GM18498 (cell line): ENCODE measurements at regions not wholly inside any gene's neighbourhood (a gene's known extent, or its start where the extent isn't known, plus 50 kb on each side); places are given as distances from the start of the nearest gene placed in this dataset.
"Not testable (repeated sequence)": the region's sequence is repeated elsewhere in the genome, so short reads cannot be mapped to it uniquely, and the experiment has no call there.

ENCODE experiments used
- ATAC-seq: cut with Tn5 transposase; IDR thresholded peaks from one replicate; pipeline ENCODE4 v1.9.1; 2021; ENCODE audit warnings: mild to moderate bottlenecking, moderate library complexity; ENCODE audit not compliant: unreplicated experiment

- ATAC-seq = no peak
Observed at GRCh38 chr12:97977870-97978405, 515.3 kb downstream of the RMST start.

GRCh38 chr12:97982684-97983083, 520.1 kb downstream of the RMST start:
- no peak for ATAC-seq

- ATAC-seq = no peak
Observed at GRCh38 chr12:97983796-97984195, 521.2 kb downstream of the RMST start.

- ATAC-seq = no peak
Observed at GRCh38 chr12:97984436-97984835, 521.8 kb downstream of the RMST start.

- ATAC-seq = no peak
Observed at GRCh38 chr12:97984974-97985580, 522.5 kb downstream of the RMST start.

- no peak for ATAC-seq
Observed at GRCh38 chr12:97985834-97986233, 523.2 kb downstream of the RMST start.

- ATAC-seq = not testable (repeated sequence)
Observed at GRCh38 chr12:97988588-97988987, 526.0 kb downstream of the RMST start.

GRCh38 chr12:97989366-97989940, 525.9 kb upstream of the TMPO start:
- ATAC-seq = no peak

GRCh38 chr12:97994746-97995484, 520.5 kb upstream of the TMPO start:
- ATAC-seq = no peak

GRCh38 chr12:97995559-97995958, 519.8 kb upstream of the TMPO start:
- no peak for ATAC-seq

GRCh38 chr12:98001430-98001829, 514.0 kb upstream of the TMPO start:
- no peak for ATAC-seq

- peak; percentile 74 for ATAC-seq
Observed at GRCh38 chr12:98002887-98003493, 512.4 kb upstream of the TMPO start.

- no peak for ATAC-seq
Observed at GRCh38 chr12:98007963-98008362, 507.4 kb upstream of the TMPO start.

GRCh38 chr12:98013560-98013959, 501.8 kb upstream of the TMPO start:
- no peak for ATAC-seq

- no peak for ATAC-seq
Observed at GRCh38 chr12:98018836-98019235, 496.6 kb upstream of the TMPO start.

GRCh38 chr12:98020376-98020775, 495.0 kb upstream of the TMPO start:
- no peak for ATAC-seq

- ATAC-seq = no peak
Observed at GRCh38 chr12:98022961-98023360, 492.4 kb upstream of the TMPO start.

GRCh38 chr12:98037401-98038140, 477.8 kb upstream of the TMPO start:
- no peak for ATAC-seq

GRCh38 chr12:98042668-98043067, 472.7 kb upstream of the TMPO start:
- no peak for ATAC-seq

- no peak for ATAC-seq
Observed at GRCh38 chr12:98045395-98045794, 470.0 kb upstream of the TMPO start.

GRCh38 chr12:98048326-98048725, 467.1 kb upstream of the TMPO start:
- no peak for ATAC-seq
